NCI-H1092 (cell line): ENCODE measurements at regions not wholly inside any gene's neighbourhood (a gene's known extent, or its start where the extent isn't known, plus 50 kb on each side); places are given as distances from the start of the nearest gene placed in this dataset.

ENCODE experiments used
- DNase-seq: peaks from one replicate; lab custom pipeline; 2025; lab: John Stamatoyannopoulos, UW

DNA sequence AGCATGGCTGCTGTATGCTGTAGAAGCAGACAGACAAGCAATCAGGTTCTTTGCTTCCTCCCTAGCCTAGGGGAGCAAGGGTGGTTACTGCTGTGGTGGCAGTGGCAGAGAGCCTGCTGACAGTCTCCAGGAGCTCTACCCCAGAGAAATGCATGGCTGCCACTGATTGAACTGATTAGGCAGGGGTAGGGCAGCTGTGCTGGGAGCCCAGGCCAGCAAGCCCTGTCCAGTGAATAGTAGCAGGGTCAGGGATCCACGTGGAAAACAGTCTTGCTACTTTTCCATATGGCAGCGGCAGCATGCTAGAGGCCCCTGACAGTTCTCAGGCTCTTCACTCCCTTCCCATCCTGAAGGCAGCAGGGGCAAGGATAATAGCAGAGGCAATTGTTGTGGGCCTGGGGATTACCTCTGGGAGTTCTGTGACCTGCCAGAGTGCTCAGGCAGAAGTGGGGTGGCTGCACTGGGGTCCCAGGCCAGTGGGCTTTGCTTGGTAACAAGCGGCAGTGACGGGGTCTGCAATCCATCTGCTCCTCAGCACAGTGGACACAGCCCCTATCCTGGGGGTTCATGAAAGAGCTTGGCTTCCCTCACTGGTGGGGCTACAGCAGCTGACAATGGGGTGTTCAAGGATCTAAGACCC, 558.8 kb upstream of the GHITM start:
- no peak for DNase-seq

- DNase-seq, result no peak
Measured at GRCh38 chr10:83582407-83583095, 556.8 kb upstream of the GHITM start.

DNA sequence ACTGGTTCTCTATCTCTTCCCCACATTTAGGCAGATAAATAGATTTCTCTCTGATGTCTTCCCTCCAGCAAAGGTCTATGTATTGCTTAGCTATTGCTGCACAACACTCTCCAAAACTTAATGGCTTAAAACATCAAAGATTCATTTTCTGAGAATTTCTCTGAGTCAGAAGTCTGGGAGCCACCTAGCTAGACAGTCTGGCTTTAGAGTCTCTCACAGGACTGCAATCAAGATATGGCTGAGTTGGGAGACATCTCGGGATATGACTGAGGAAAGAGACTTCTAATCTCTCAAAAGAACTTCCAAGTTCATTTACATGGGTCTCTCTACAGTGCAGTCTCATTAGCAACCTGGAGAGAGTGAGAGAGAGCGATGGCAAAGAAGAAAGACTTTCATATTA, 553.6 kb upstream of the GHITM start:
- no peak for DNase-seq

- DNase-seq, result no peak
Measured at GRCh38 chr10:83592337-83592935, 546.9 kb upstream of the GHITM start.

DNA sequence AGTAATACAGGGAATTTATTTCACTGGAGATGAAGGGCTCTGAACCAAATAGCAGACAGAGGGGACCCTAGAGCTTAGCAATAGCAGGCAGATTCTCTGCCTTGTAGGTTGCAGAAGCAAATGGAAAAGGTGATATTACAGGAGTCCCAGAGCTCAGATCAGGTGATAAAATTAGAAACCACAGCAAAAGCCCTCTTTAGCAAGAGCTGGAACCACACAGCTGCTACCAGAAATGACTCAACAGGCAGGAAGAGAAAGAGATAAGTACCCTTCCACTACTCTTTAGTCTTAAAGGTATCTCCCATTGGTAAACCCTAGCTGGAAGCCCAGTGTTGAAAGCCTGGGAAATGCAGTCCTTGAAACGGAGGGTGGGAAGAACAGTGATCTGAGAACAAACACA, 535.6 kb upstream of the GHITM start:
- DNase-seq, result no peak

DNA sequence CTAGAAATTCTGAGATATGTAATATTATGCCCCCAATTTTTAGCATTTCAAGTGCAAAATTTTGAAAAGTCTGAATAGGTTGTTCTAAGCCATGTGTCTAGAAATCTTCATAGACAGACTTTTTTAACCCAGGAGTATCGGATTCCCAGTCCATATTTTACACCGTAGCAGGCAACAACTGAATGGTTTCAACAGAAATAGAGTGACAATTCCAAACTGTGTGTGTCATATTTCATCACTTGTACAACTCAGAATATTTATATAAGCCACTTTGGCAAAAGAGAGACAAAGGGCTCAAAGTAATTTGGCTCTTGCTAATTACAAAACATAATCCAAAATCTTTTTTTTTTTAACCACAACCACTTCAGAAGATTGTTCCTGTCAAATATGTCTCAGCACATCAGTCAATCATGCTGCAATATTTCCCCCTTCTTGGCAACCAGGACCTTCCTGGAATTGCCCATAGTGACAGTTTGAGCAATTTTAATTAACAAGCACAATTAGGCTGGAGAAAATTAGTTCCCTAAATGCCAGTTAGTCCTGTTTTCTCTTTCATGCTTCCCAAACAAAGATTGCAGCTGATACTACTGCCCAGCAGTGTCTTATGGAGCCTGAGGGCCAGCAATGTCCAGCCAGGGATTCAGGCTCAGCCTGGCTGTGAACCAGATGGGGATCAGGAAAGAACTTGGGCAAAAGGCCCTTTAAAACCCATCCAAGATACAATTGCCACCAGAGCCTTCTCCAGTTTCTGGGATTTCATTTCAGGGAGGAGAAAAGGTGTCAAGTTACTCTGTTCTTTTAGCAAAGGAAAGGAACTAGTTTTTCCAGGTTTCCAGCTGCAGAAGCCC, 533.3 kb upstream of the GHITM start:
- DNase-seq, result no peak

- no peak for DNase-seq
Measured at GRCh38 chr10:83607959-83608745, 531.2 kb upstream of the GHITM start.

DNA sequence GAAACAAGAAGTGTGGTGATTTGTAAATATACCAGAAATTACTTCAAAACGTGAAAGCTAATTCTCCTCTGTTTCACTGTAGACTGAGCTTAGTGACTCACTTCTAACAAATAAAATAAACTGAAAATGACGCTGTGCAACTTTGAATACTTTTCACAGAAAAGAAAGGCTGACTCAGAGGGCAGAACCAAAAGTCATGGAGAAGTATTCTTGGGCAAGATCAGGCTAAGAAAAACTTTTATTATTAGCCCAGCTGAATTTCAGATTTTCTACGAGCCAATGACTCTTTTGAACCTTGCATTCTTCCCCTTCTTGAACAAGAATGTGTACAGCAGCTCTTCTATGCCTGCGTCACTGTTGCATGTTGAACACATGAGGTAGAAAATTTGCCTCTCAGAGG, 527.3 kb upstream of the GHITM start:
- DNase-seq, result no peak

- no peak for DNase-seq
Measured at GRCh38 chr10:83612746-83613145, 526.6 kb upstream of the GHITM start.

GRCh38 chr10:83617172-83617571, 522.1 kb upstream of the GHITM start:
- no peak for DNase-seq

GRCh38 chr10:83617692-83618545, 521.4 kb upstream of the GHITM start:
- no peak for DNase-seq

GRCh38 chr10:83625831-83626360, 513.4 kb upstream of the GHITM start:
- no peak for DNase-seq

GRCh38 chr10:83632701-83633100, 506.6 kb upstream of the GHITM start:
- DNase-seq, result no peak

GRCh38 chr10:83633547-83633946, 505.8 kb upstream of the GHITM start:
- no peak for DNase-seq

DNA sequence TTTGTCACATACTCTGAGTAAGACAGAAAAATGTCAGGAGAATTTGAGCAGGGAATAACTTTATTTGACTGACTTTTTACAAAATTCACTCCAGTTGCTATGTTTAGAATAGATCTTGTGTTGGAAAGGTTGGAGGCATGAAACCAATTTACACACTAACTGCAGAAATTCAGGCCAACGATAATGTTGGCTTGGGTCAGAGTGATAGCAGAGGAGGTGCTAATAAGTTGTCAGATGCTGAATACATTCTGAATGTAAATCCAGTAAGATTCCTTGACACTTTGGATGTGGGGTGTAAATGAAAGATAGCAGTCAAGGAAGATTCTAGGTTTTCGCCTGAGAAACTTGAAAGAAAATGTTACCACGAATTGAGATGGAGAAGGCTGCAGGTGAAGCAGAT, 502.5 kb upstream of the GHITM start:
- DNase-seq, result no peak

DNA sequence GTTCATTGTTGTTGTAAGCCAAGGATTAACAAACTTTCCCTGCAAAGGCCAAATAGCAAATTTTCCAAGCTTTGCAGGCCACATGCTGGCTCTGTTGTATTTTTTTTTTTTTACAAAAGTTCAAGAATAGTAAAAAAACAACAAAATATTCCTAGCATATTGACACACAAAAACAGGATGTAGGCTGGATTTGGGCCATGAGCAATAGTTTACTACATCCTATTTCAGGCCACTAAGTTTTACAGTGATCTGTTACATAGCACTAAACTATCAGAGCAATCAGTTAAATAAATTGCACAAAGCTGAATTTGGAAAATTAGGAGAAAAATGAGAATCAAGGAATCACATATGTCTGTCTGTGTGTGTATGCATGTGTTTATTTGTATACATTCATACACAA, 491.8 kb upstream of the GHITM start:
- DNase-seq, result no peak

DNA sequence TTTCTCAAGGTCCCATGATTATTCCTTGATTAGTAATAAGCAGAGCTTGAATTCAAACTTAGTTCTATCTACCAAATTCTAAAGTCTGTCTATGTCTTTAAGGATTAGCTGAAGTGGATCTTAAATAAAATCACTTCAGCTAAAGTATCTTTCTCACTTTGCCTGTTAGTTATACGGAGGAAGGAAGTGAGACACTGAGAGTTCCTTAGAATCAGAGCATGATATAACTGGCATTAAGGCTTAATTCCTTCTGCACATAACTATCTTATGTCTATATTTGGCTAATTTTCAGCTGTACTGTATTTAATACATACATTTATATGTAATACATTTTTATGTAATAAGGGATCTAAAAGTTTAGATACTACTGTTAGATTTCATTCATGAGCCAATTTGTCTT, 491.1 kb upstream of the GHITM start:
- no peak for DNase-seq

DNA sequence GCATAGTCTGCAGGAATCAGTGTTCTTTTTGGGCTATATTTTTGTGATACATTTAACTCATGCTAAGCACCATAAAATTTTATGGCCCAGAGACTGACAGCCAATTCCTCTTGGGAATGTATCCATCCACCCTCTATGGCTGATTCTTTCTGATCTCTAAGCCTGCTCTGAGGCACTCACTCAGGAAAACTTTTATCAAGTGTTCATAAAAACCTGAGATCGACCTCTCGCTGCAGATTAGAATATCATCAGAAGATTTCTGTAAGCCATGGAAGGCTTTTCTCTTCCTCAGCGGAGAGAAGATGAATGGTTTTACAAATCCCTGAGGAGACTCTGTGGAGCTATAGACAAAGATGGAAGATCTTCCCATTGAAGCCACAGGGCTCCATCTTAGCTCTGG, 489.8 kb upstream of the GHITM start:
- DNase-seq, result no peak

DNA sequence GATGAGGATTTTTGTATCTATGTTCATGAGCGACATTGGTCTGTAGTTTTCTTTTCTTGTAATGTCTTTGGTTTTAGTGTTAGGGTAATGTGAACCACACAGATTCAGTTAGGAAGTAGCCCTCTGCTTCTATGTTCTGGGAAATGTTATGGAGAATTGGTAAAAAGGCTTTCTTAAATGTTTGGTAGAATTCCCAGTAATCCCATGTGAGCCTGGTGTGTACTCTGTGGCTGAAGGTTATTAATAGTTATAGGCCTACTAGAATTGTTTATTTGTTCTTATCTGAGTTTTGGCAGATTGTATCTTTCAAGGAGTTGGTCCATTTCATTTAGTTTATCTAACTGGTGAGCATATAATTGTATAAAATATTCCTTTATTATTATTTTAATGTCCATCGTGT, 484.6 kb upstream of the GHITM start:
- DNase-seq, result no peak

GRCh38 chr10:83656924-83657323, 482.4 kb upstream of the GHITM start:
- no peak for DNase-seq

DNA sequence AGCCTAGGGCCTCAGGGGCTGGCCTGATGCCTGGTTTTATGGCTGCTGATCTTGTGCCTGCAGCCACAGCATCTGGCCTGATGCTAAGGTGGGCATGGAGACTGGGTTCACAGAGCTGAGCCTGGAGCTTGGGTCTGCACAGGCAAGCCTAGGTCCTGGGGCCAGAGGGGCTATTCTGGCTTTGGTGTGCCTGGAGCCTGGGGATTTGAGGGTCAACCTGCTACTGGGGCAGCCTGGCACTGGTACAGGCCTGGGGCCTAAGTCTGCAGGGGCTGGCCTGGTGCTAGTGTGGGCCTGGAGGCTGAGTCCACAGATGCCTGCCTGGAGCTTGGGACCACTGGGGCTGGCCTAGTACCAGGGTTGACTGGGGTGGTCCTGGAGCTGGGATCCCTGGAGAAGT, 481.8 kb upstream of the GHITM start:
- no peak for DNase-seq
